ENCODE measurements at regions not wholly inside any gene's neighbourhood (a gene's known extent, or its start where the extent isn't known, plus 50 kb on each side); places are given as distances from the start of the nearest gene placed in this dataset.

DNA sequence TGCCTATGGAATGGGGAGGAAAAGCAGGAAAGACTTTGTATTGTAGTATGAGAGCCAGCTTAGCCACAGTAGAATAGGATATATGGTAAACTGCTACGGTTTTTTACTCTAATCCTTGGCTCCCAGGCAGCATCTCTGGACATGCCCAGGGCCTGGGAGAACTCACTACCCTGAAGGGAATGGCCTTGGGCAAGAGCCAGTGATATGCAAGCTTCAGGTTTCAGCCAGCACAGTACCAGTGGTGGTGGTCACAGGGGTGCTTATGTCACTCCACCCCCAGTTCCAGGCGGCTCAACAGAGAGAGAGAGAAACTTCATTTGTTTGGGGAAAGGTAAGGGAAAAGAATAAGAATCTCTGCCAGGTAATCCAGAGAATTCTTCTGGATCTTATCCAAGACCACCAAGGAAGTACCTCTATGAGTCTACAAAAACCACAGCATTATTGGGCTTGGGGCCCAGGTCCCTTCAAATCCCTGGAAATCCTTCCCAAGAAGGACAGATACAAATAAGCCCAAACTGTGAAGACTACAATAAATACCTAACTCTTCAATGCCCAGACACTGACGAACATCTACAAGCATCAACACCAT is 121.2 kb downstream of the THBS2 start:
- Histone ChIP-seq H3K27ac (ENCODE audit: low read depth in 2 of 2, low read length in 2 of 2) (no peak overlapping the region), H3K27me3 (ENCODE audit: control insufficient read depth, insufficient read depth, low read length) (no peaks in the 10 kb centered on the region), H3K9ac (ENCODE audit: low read length in 3 of 3) (no peak overlapping the region), H3K4me3 (ENCODE audit: low read length in 3 of 3) (no peak overlapping the region), H3K4me1 (ENCODE audit: control insufficient read depth in 2 of 3, insufficient read depth in 2 of 3, low read depth in 1 of 3, low read length in 3 of 3) (no peaks in the 10 kb centered on the region), H3K9me3 (ENCODE audit: control insufficient read depth in 2 of 3, insufficient read depth in 1 of 3, low read length in 3 of 3) (peaks cover 0 to 3% (median 0%) of the 10 kb centered on the region in 3 donors), H3K36me3 (ENCODE audit: control insufficient read depth in 2 of 3, insufficient read depth in 3 of 3, low read length in 3 of 3) (no peaks in the 10 kb centered on the region)
- DNase-seq, result no peak
- intact Hi-C loops (cut with DNase I), result no loop called here
- TF ChIP-seq, protein P1, sequence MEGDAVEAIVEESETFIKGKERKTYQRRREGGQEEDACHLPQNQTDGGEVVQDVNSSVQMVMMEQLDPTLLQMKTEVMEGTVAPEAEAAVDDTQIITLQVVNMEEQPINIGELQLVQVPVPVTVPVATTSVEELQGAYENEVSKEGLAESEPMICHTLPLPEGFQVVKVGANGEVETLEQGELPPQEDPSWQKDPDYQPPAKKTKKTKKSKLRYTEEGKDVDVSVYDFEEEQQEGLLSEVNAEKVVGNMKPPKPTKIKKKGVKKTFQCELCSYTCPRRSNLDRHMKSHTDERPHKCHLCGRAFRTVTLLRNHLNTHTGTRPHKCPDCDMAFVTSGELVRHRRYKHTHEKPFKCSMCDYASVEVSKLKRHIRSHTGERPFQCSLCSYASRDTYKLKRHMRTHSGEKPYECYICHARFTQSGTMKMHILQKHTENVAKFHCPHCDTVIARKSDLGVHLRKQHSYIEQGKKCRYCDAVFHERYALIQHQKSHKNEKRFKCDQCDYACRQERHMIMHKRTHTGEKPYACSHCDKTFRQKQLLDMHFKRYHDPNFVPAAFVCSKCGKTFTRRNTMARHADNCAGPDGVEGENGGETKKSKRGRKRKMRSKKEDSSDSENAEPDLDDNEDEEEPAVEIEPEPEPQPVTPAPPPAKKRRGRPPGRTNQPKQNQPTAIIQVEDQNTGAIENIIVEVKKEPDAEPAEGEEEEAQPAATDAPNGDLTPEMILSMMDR (IDR thresholded peaks at IDR 0.05; ENCODE audit: borderline replicate concordance, extremely low read depth, insufficient read depth), result no peak
- FAIRE-seq, result no peak

DNA sequence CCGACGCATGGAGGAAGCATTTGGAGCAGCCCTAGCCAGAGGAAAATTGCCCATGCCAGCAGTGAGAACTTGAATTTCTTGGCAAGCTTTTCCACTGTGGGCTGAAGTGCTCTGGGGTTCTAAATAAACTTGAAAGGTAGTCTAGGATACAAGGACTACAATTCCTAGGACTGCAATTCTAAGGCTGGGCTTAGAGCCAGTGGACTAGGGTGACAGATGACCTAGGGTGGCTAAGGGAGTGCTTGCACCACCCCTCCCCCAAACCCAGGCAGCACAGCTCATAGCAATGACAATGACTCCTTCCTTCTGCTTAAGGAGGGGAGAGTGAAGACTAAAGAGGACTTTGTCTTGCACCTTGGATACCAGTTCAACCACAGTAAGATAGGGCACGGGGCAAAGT is 122.3 kb downstream of the THBS2 start:
- intact Hi-C loops (cut with DNase I), result no loop called here
- FAIRE-seq (no peak), DNase-seq (peak in 1 of 5 donors; percentile 34)
- H3K9ac ChIP-seq (ENCODE audit: low read length in 3 of 3), result no peak overlapping the region
- H3K36me3 ChIP-seq (ENCODE audit: control insufficient read depth in 2 of 3, insufficient read depth in 3 of 3, low read length in 3 of 3), result no peaks in the 10 kb centered on the region
- no peak overlapping the region for H3K27ac ChIP-seq (ENCODE audit: low read depth in 2 of 2, low read length in 2 of 2)
- H3K4me1 ChIP-seq (ENCODE audit: control insufficient read depth in 2 of 3, insufficient read depth in 2 of 3, low read depth in 1 of 3, low read length in 3 of 3), result no peaks in the 10 kb centered on the region
- no peak overlapping the region for H3K4me3 ChIP-seq (ENCODE audit: low read length in 3 of 3)
- no peaks in the 10 kb centered on the region for H3K27me3 ChIP-seq (ENCODE audit: control insufficient read depth, insufficient read depth, low read length)
- peaks cover 0 to 3% (median 0%) of the 10 kb centered on the region in 3 donors for H3K9me3 ChIP-seq (ENCODE audit: control insufficient read depth in 2 of 3, insufficient read depth in 1 of 3, low read length in 3 of 3)
- TF ChIP-seq, protein P1 (IDR thresholded peaks at IDR 0.05; ENCODE audit: borderline replicate concordance, extremely low read depth, insufficient read depth), result no peak

DNA sequence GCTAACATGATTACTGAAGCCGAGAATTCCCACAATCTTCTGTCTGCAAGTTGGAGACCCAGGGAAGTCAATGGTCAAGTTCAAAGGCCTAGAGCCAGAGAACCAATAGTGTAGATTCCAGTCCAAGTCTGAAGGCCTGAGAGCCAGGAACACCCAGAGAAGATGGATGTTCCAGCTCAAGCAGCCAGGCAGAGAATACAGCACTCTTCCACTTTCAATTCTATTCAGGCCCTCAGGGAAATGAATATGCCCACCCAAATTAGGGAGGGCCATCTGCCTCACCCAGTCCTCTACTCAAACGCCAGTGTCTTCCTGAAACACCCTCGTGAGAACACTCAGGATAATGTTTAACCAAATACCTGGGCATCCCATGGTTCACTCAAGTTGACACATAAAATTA is 123.5 kb downstream of the THBS2 start:
- Histone ChIP-seq H3K27ac (ENCODE audit: low read depth in 2 of 2, low read length in 2 of 2) (no peak overlapping the region), H3K27me3 (ENCODE audit: control insufficient read depth, insufficient read depth, low read length) (no peaks in the 10 kb centered on the region), H3K4me1 (ENCODE audit: control insufficient read depth in 2 of 3, insufficient read depth in 2 of 3, low read depth in 1 of 3, low read length in 3 of 3) (no peaks in the 10 kb centered on the region), H3K9me3 (ENCODE audit: control insufficient read depth in 2 of 3, insufficient read depth in 1 of 3, low read length in 3 of 3) (no peaks in the 10 kb centered on the region), H3K9ac (ENCODE audit: low read length in 3 of 3) (no peak overlapping the region), H3K4me3 (ENCODE audit: low read length in 3 of 3) (no peak overlapping the region), H3K36me3 (ENCODE audit: control insufficient read depth in 2 of 3, insufficient read depth in 3 of 3, low read length in 3 of 3) (no peaks in the 10 kb centered on the region)
- no peak for FAIRE-seq
- DNase-seq, result no peak
- intact Hi-C loops (cut with DNase I), result no loop called here
- TF ChIP-seq, protein P1 (IDR thresholded peaks at IDR 0.05; ENCODE audit: borderline replicate concordance, extremely low read depth, insufficient read depth), result no peak

DNA sequence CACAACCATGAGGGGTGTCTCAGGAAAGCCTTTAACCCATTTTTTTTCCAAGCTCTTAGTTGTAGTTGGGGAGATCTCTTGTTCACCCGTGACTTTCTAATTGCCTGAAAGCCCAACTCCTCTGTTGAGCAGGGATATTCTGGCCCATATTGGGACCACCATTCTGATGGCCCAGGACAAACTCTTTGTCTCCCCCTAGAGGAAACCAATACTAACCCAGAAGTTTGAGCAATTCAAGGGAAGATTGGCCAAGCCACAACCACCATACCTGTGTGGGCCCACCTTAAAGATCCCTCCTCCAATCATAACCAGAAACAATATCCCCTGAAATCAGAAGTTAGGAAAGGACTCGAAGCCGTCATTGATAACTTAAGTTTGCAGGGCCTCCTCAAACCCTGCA is 132.6 kb downstream of the THBS2 start:
- Histone ChIP-seq H3K9ac (ENCODE audit: low read length in 3 of 3) (no peak overlapping the region), H3K27me3 (ENCODE audit: control insufficient read depth, insufficient read depth, low read length) (no peaks in the 10 kb centered on the region), H3K9me3 (ENCODE audit: control insufficient read depth in 2 of 3, insufficient read depth in 1 of 3, low read length in 3 of 3) (no peaks in the 10 kb centered on the region), H3K4me3 (ENCODE audit: low read length in 3 of 3) (no peak overlapping the region), H3K4me1 (ENCODE audit: control insufficient read depth in 2 of 3, insufficient read depth in 2 of 3, low read depth in 1 of 3, low read length in 3 of 3) (no peaks in the 10 kb centered on the region), H3K27ac (ENCODE audit: low read depth in 2 of 2, low read length in 2 of 2) (no peak overlapping the region), H3K36me3 (ENCODE audit: control insufficient read depth in 2 of 3, insufficient read depth in 3 of 3, low read length in 3 of 3) (no peaks in the 10 kb centered on the region)
- TF ChIP-seq, protein P1 (IDR thresholded peaks at IDR 0.05; ENCODE audit: borderline replicate concordance, extremely low read depth, insufficient read depth), result no peak
- intact Hi-C loops (cut with DNase I), result no loop called here
- no peak for DNase-seq
- no peak for FAIRE-seq
